22Rv1 (cell line): ENCODE measurements at regions not wholly inside any gene's neighbourhood (a gene's known extent, or its start where the extent isn't known, plus 50 kb on each side); places are given as distances from the start of the nearest gene placed in this dataset.
A peak's percentile ranks its signal among the peaks of the same experiment; 100 is the strongest.

Experiments used
- CTCF ChIP-seq: fragments of 450-650 bp; IDR thresholded peaks from 2 replicates; pipeline ENCODE4 v1.5.1; 2017; ENCODE audit warnings: mild to moderate bottlenecking
- ZFX ChIP-seq: fragments of 450-650 bp; IDR thresholded peaks from 2 replicates; pipeline ENCODE4 v1.6.1; 2017; ENCODE audit warnings: antibody characterized with exemption, borderline replicate concordance

GRCh38 chr7:16071246-16071857 lies 350.0 kb downstream of the CRPPA start:
- TF ChIP-seq CTCF = peak; percentile 87
- TF ChIP-seq ZFX = no peak
